HG02885 (cell line): ENCODE measurements at regions not wholly inside any gene's neighbourhood (a gene's known extent, or its start where the extent isn't known, plus 50 kb on each side); places are given as distances from the start of the nearest gene placed in this dataset.
"Not testable (repeated sequence)": the region's sequence is repeated elsewhere in the genome, so short reads cannot be mapped to it uniquely, and the experiment has no call there.

ENCODE experiments used
- ATAC-seq: cut with Tn5 transposase; IDR thresholded peaks from one replicate; pipeline ENCODE4 v1.9.1; 2021; ENCODE audit warnings: mild to moderate bottlenecking; ENCODE audit not compliant: unreplicated experiment, poor library complexity

DNA sequence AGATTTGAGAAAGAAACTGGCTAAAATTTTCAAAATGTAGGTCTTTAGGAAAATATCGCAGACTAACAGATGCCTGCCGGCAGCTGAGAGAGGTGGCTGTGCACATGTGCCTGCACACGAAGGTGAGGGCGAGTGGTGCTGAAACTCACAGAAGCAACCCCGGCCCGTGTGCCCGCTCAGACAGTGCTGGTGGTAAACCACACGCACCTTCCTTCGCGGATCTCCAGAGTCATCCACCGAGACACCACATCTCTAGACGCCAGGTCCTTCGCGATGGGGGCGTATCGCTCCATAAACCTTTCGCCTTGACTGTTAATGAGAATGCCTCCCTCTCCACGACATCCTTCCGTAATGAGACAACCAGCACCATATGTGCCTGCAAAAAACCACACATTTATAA lies 68.5 kb upstream of the TNK2 start:
- ATAC-seq, result not testable (repeated sequence)

DNA sequence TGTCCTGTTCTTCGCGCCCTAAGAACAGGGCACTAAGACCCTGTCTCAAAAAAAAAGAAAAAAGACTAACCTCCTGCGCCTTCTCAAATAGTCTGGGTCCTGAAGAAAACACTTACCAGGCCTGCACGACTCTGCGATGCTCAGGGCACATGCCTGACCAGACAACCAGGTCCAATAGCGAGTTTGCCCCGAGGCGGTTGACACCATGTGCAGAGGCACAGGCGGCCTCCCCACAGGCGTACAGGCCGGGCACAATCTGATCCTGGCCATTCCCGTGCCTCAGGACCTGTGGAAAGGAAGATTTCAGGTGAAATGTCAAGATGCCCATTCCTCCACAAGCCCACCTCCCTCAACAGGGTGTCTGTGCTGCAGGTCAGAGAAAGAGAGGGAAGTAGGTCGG lies 65.9 kb upstream of the TNK2 start:
- not testable (repeated sequence) for ATAC-seq

- ATAC-seq, result not testable (repeated sequence)
These were observed 62.5 kb upstream of the TNK2 start for GRCh38 chr3:195970873-195971272.

DNA sequence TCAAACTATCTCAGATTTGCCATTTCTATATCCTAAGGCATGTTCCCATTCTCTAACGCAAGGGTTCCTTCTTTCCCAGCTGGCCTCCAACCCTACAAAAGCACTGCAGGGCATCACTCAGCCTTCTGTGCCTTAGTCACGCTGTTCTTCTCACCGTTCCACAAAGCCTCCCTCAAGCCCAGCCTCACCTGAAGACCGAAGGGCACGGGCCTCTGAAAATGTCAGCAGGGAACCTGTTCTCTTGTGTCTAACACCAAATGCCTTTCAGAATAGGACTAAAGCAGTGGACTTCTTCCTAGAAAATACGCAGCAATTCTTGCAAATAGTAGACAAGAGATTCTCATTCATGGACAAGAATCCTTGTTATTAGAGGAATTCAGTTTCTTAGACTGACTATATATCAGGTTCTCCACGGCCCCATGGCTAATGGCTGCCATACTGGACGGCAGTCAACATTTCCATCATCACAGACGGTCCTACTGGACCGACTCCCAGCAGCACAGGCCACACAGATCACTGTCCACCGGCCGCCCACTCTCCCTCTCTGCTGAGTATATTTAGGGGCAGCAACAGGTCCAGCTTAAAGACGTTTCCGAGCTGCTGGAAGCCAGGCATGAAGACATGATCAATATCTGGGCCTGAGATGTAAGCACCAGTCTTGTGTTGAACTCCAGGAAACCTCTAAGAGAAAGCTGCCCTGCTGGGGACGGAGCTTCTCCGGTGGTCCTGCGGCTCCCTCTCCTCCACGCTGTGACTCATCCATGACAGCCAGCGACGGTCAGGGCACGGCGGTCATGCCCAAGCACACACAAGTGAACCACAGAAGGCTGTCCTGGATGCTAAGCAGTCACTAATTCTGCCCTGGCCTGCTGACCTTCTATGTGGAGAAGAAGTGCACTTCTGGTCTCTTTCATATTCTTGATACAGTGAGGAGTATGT lies 61.8 kb upstream of the TNK2 start:
- not testable (repeated sequence) for ATAC-seq

DNA sequence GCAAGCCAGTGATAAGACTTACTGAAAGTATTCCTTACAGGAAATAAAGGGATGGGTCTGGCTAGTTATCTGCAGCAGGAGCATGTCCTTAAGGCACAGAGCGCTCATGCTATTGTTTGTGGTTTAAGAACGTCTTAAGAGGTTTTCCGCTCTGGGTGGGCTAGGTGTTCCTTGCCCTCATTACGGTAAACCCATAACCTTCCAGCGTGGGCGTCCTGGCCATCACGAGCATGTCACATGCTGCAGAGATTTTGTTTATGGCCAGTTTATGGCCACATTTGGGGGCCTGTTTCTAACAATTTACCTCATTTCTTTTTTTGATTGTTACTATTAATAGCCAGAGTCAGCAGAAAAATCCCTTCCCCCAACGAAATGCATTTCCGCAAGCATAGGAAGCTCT lies 61.0 kb upstream of the TNK2 start:
- ATAC-seq, result not testable (repeated sequence)

- not testable (repeated sequence) for ATAC-seq
These were observed 59.8 kb upstream of the TNK2 start for GRCh38 chr3:195968104-195968503.

GRCh38 chr3:195967387-195967720 lies 59.0 kb upstream of the TNK2 start:
- ATAC-seq, result not testable (repeated sequence)

GRCh38 chr3:195966563-195967386 lies 58.4 kb upstream of the TNK2 start:
- ATAC-seq, result not testable (repeated sequence)

- ATAC-seq, result not testable (repeated sequence)
These were observed 56.9 kb upstream of the TNK2 start for GRCh38 chr3:195965217-195965616.

DNA sequence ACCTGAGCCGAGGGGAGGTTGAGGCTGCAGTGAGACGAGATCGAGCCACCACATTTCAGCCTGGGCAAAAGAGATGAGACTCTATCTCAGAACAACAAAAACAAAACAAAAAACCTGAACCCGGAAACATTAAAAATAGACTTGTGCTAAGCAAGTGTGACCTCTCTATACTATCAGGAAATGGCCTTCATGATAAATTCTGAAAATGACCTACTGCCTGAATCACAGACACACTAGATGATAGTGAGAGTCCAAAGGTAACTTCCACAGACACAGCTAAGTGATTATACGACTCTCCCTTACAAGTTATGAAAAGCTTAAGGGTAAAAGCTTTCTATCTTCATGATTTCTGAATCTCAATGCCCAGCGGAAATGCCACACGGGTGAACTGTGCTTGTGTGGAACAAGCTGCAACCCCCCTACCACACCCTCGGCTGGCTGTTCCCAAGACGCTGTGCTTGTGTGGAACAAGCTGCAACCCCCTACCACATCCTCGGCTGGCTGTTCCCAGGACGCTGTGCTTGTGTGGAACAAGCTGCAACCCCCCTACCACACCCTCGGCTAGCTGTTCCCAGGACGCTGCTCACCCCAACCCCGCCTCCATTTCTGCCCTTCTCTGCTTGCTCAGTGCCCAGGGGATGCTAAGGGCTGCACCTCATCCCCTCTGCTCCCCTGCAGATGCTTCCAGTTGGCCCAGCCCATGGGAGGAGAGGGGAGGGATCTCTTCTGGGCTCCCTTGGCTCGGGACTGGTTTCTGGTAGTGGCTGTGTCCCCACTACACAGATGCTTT lies 56.2 kb upstream of the TNK2 start:
- not testable (repeated sequence) for ATAC-seq

DNA sequence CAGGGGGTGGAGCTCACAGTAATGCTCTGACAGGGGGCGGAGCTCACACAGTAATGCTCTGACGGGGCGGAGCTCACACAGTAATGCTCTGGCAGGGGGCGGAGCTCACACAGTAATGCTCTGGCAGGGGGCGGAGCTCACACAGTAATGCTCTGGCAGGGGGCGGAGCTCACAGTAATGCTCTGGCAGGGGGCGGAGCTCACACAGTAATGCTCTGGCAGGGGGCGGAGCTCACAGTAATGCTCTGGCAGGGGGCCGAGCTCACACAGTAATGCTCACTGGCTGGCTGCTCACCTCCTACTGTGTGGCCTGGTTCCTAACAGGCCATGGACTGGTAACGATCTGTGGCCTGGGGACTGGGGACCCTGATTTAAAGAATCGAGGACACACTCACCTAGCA lies 53.9 kb upstream of the TNK2 start:
- ATAC-seq, result not testable (repeated sequence)

DNA sequence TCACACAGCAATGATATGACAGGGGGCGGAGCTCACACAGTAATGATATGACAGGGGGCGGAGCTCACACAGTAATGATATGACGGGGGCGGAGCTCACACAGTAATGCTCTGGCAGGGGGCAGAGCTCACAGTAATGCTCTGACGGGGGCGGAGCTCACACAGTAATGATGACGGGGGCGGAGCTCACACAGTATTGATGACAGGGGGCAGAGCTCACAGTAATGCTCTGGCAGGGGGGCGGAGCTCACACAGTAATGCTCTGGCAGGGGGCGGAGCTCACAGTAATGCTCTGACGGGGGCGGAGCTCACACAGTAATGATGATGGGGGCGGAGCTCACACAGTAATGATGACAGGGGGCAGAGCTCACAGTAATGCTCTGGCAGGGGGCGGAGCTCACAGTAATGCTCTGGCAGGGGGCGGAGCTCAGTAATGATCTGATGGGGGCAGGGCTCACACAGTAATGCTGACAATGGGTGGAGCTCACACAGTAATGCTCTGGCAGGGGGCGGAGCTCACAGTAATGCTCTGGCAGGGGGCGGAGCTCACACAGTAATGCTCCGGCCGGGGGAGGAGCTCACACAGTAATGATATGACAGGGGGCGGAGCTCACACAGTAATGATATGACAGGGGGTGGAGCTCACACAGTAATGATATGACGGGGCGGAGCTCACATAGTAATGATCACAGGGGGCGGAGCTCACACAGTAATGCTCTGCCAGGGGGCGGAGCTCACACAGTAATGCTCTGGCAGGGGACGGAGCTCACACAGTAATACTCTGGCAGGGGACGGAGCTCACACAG lies 52.8 kb upstream of the TNK2 start:
- not testable (repeated sequence) for ATAC-seq

DNA sequence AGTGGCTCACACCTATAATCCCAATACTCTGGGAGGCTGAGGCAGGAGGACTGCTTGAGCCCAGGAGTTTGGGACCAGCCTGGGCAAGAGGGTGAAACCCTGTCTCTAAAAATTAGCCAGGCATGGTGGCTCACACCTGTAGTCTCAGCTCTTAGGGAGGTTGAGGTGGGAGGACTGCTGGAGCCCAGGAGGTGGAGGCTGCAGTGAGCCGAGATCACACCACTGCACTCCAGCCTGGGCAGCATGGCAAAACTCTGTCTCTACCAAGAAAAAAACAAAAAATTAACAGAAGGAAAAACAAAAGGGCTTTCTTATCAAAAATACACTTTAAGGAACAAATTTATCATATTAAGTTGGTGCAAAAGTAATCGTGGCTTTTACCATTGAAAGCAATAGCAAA lies 51.8 kb upstream of the TNK2 start:
- not testable (repeated sequence) for ATAC-seq

DNA sequence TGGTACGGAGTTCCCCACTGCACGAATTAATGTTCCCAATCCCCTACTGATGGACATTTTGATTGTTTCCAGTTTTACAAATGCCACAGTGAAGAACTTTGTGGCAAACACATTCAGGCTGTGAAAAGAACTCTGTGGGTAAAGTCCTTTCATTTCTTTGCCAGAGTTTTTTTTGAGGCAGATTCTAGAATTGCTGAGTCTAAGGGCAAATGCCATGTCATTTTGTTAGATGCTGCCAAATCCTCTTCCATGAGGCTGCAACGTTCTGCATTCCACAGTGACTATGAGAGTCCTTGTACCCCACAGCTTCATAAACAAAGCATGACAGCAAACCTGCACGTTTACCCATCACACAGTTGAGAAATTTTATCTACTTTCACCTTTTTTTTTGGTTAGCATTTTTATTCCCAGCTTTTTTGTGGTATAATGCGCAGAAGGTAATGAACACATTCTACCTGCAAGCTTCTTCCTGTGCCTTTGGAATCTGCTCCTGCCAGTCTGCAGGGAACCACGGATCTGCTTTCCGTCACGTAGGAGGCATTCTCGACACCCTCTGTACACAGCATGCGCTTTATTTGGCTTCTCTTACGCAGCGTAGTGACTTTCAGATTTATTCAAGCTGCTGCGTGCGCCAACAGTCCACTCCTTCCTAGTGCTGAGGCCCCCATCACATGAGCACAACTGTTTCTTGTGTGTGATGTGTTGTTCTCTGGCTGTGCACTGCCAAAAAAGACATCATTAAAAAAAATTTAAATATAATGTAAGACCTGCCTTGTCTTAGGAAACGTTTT lies 51.2 kb upstream of the TNK2 start:
- ATAC-seq, result not testable (repeated sequence)

GRCh38 chr3:195958736-195959135 lies 50.4 kb upstream of the TNK2 start:
- not testable (repeated sequence) for ATAC-seq
